ENCODE measurements at regions not wholly inside any gene's neighbourhood (a gene's known extent, or its start where the extent isn't known, plus 50 kb on each side); places are given as distances from the start of the nearest gene placed in this dataset.

GRCh38 chr10:80986596-80986995 lies 448.9 kb downstream of the SH2D4B start:
- Histone ChIP-seq H3K79me2 (ENCODE audit: insufficient read depth, low read length) (no peaks in the 10 kb centered on the region), H3F3A (ENCODE audit: insufficient read depth, low read length) (no peaks in the 10 kb centered on the region), H3K9me3 (ENCODE audit: low read length) (no peaks in the 10 kb centered on the region), H4K20me1 (ENCODE audit: insufficient read depth, low read length) (no peaks in the 10 kb centered on the region), H3K9me2 (ENCODE audit: low read depth, low read length) (no peaks in the 10 kb centered on the region), H3K4me3 (ENCODE audit: low read depth, low read length, poor library complexity, severe bottlenecking) (no peak overlapping the region), H3K27ac (ENCODE audit: low read depth, low read length, poor library complexity, severe bottlenecking) (no peak overlapping the region), H3K4me1 (ENCODE audit: insufficient read depth, low read length, severe bottlenecking) (no peaks in the 10 kb centered on the region), H2AFZ (ENCODE audit: low read length) (no peak overlapping the region), H3K4me2 (ENCODE audit: low read length) (no peak overlapping the region), H3K9ac (ENCODE audit: low read length) (no peak overlapping the region), H3K36me3 (ENCODE audit: insufficient read depth, low read length) (no peaks in the 10 kb centered on the region), H3K27me3 (ENCODE audit: insufficient read depth, low read length) (no peaks in the 10 kb centered on the region)
- no peak for TF ChIP-seq CTCF (IDR thresholded peaks at IDR 0.05; ENCODE audit: low read length)
- no peak for TF ChIP-seq EZH2 (IDR thresholded peaks at IDR 0.05; ENCODE audit: borderline replicate concordance, low read length)

- Histone ChIP-seq H3F3A (ENCODE audit: insufficient read depth, low read length) (no peaks in the 10 kb centered on the region), H4K20me1 (ENCODE audit: insufficient read depth, low read length) (no peaks in the 10 kb centered on the region), H3K4me1 (ENCODE audit: insufficient read depth, low read length, severe bottlenecking) (no peaks in the 10 kb centered on the region), H3K79me2 (ENCODE audit: insufficient read depth, low read length) (no peaks in the 10 kb centered on the region), H3K27ac (ENCODE audit: low read depth, low read length, poor library complexity, severe bottlenecking) (no peak overlapping the region), H3K4me3 (ENCODE audit: low read depth, low read length, poor library complexity, severe bottlenecking) (no peak overlapping the region), H2AFZ (ENCODE audit: low read length) (no peak overlapping the region), H3K36me3 (ENCODE audit: insufficient read depth, low read length) (no peaks in the 10 kb centered on the region), H3K9me2 (ENCODE audit: low read depth, low read length) (no peaks in the 10 kb centered on the region), H3K4me2 (ENCODE audit: low read length) (no peak overlapping the region), H3K9ac (ENCODE audit: low read length) (no peak overlapping the region), H3K27me3 (ENCODE audit: insufficient read depth, low read length) (no peaks in the 10 kb centered on the region), H3K9me3 (ENCODE audit: low read length) (no peaks in the 10 kb centered on the region)
- no peak for TF ChIP-seq EZH2 (IDR thresholded peaks at IDR 0.05; ENCODE audit: borderline replicate concordance, low read length)
- TF ChIP-seq CTCF (IDR thresholded peaks at IDR 0.05; ENCODE audit: low read length) = no peak
Observed at GRCh38 chr10:80988755-80989154, 451.1 kb downstream of the SH2D4B start.

GRCh38 chr10:80996615-80997193 lies 459.0 kb downstream of the SH2D4B start:
- H3K9me2 ChIP-seq (ENCODE audit: low read depth, low read length) = no peaks in the 10 kb centered on the region
- H2AFZ ChIP-seq (ENCODE audit: low read length) = no peak overlapping the region
- TF ChIP-seq CTCF (IDR thresholded peaks at IDR 0.05; ENCODE audit: low read length) = no peak
- TF ChIP-seq EZH2 (IDR thresholded peaks at IDR 0.05; ENCODE audit: borderline replicate concordance, low read length) = no peak
- no peak overlapping the region for H3K9ac ChIP-seq (ENCODE audit: low read length)
- H4K20me1 ChIP-seq (ENCODE audit: insufficient read depth, low read length) = no peaks in the 10 kb centered on the region
- H3K4me3 ChIP-seq (ENCODE audit: low read depth, low read length, poor library complexity, severe bottlenecking) = no peak overlapping the region
- H3K4me1 ChIP-seq (ENCODE audit: insufficient read depth, low read length, severe bottlenecking) = no peaks in the 10 kb centered on the region
- no peaks in the 10 kb centered on the region for H3K36me3 ChIP-seq (ENCODE audit: insufficient read depth, low read length)
- H3K79me2 ChIP-seq (ENCODE audit: insufficient read depth, low read length) = no peaks in the 10 kb centered on the region
- no peaks in the 10 kb centered on the region for H3K27me3 ChIP-seq (ENCODE audit: insufficient read depth, low read length)
- no peak overlapping the region for H3K4me2 ChIP-seq (ENCODE audit: low read length)
- no peaks in the 10 kb centered on the region for H3K9me3 ChIP-seq (ENCODE audit: low read length)
- no peak overlapping the region for H3K27ac ChIP-seq (ENCODE audit: low read depth, low read length, poor library complexity, severe bottlenecking)
- H3F3A ChIP-seq (ENCODE audit: insufficient read depth, low read length) = no peaks in the 10 kb centered on the region
